ENCODE measurements at regions not wholly inside any gene's neighbourhood (a gene's known extent, or its start where the extent isn't known, plus 50 kb on each side); places are given as distances from the start of the nearest gene placed in this dataset.

- no peak for TF ChIP-seq ZNF462 (CRISPR knock-in tag; IDR thresholded peaks at IDR 0.05)
- TF ChIP-seq ZNF331 (CRISPR knock-in tag; IDR thresholded peaks at IDR 0.05; ENCODE audit: low read depth), result no peak
- no peak for TF ChIP-seq POLR2AphosphoS5 (IDR thresholded peaks at IDR 0.05; ENCODE audit: low read depth)
- TF ChIP-seq REST (IDR thresholded peaks at IDR 0.05; ENCODE audit: unreplicated experiment), result no peak
Measured at GRCh38 chr1:37242501-37242900, 208.2 kb upstream of the GRIK3 start (continued).

GRCh38 chr1:37243368-37244082 is 209.2 kb upstream of the GRIK3 start:
- H3K36me3 Mint-ChIP-seq (ENCODE audit: low read depth), result no peaks in the 10 kb centered on the region
- Histone ChIP-seq H3K36me3 (ENCODE audit: insufficient read depth) (no peaks in the 10 kb centered on the region), H3F3A (replicated peaks; ENCODE audit: low read depth) (no peaks in the 10 kb centered on the region), H3K4me3 (no peak overlapping the region), H3K79me2 (replicated peaks; ENCODE audit: insufficient read depth) (no peaks in the 10 kb centered on the region), H3K4me2 (peak overlapping the region; percentile 70), H2AFZ (no peak overlapping the region), H3K4me1 (ENCODE audit: insufficient read depth) (peaks cover 19% of the 10 kb centered on the region; the same call in 1 of the 2 replicates), H3K9me2 (ENCODE audit: insufficient read depth) (0 out of 2 replicates have a peak, but pooled peaks cover 4% of the 10 kb centered on the region), H3K27me3 (ENCODE audit: insufficient read depth) (no peaks in the 10 kb centered on the region), H4K20me1 (replicated peaks; ENCODE audit: insufficient read depth) (no peaks in the 10 kb centered on the region), H3K27ac (ENCODE audit: low read depth) (no peak overlapping the region)
- H3K4me1 Mint-ChIP-seq, result peaks cover 47% of the 10 kb centered on the region
- ATAC-seq, result peak; percentile 34
- H3K27ac Mint-ChIP-seq, result no peak overlapping the region
- H3K27me3 Mint-ChIP-seq (ENCODE audit: insufficient read depth, low read depth, poor library complexity), result peaks cover 11% of the 10 kb centered on the region
- peak; percentile 47 for DNase-seq (ENCODE audit: low spot score)
- H3K9me3 Mint-ChIP-seq, result no peaks in the 10 kb centered on the region
- H3K4me3 Mint-ChIP-seq, result no peak overlapping the region; the same call in 2 of the 3 replicates
- TF ChIP-seq EZH2 (IDR thresholded peaks at IDR 0.05; ENCODE audit: low read depth, unreplicated experiment) (no peak), NANOG (IDR thresholded peaks at IDR 0.05; ENCODE audit: borderline replicate concordance) (peak; percentile 3; the same call in 1 of the 2 replicates)
